ENCODE measurements at regions not wholly inside any gene's neighbourhood (a gene's known extent, or its start where the extent isn't known, plus 50 kb on each side); places are given as distances from the start of the nearest gene placed in this dataset.

- TF ChIP-seq ZNF317 (CRISPR knock-in tag; IDR thresholded peaks at IDR 0.05; ENCODE audit: borderline replicate concordance, low read depth) (no peak), ZNF138 (CRISPR knock-in tag; conservative IDR thresholded peaks at IDR 0.05) (no peak), KAT7 (CRISPR knock-in tag; IDR thresholded peaks at IDR 0.05; ENCODE audit: borderline replicate concordance) (no peak), ZNF532 (CRISPR knock-in tag; IDR thresholded peaks at IDR 0.05; ENCODE audit: borderline replicate concordance) (no peak), ETV6 (CRISPR knock-in tag; IDR thresholded peaks at IDR 0.05) (no peak), STAT6 (CRISPR knock-in tag; conservative IDR thresholded peaks at IDR 0.05; ENCODE audit: low read depth) (no peak), ATF3 (CRISPR knock-in tag; conservative IDR thresholded peaks at IDR 0.05) (no peak), NFE2L1 (CRISPR knock-in tag; IDR thresholded peaks at IDR 0.05) (no peak), FOXP4 (CRISPR knock-in tag; IDR thresholded peaks at IDR 0.05) (no peak), FOXP1 (CRISPR knock-in tag; IDR thresholded peaks at IDR 0.05; ENCODE audit: borderline replicate concordance) (no peak)
These were observed 149.3 kb downstream of the FOXL1 start (continued) for GRCh38 chr16:86727632-86728031.

- CTCF ChIA-PET = interaction anchor here (1.6 to 1.9 kb wide), 2 partner anchors 31 to 144 kb away, joined by 6 to 7 read pairs; no protein-coding TSS in a partner anchor
- TF ChIP-seq JUN (CRISPR knock-in tag; IDR thresholded peaks at IDR 0.05) (no peak), CBFB (CRISPR knock-in tag; IDR thresholded peaks at IDR 0.05; ENCODE audit: low read depth) (no peak), NFATC4 (CRISPR knock-in tag; IDR thresholded peaks at IDR 0.05) (no peak), ZNF232 (CRISPR knock-in tag; IDR thresholded peaks at IDR 0.05) (no peak), TEAD1 (CRISPR knock-in tag; IDR thresholded peaks at IDR 0.05) (no peak), ATF2 (CRISPR knock-in tag; IDR thresholded peaks at IDR 0.05; ENCODE audit: borderline replicate concordance, low read depth) (no peak), TP53 (CRISPR knock-in tag; IDR thresholded peaks at IDR 0.05) (no peak), NFE2L1 (CRISPR knock-in tag; IDR thresholded peaks at IDR 0.05) (no peak), ZNF512 (CRISPR knock-in tag; IDR thresholded peaks at IDR 0.05; ENCODE audit: borderline replicate concordance) (no peak), IRF1 (CRISPR knock-in tag; IDR thresholded peaks at IDR 0.05) (no peak), MYBL2 (CRISPR knock-in tag; IDR thresholded peaks at IDR 0.05) (no peak), ETV6 (CRISPR knock-in tag; IDR thresholded peaks at IDR 0.05) (no peak)
These were observed 151.3 kb downstream of the FOXL1 start for GRCh38 chr16:86729686-86730085.

More at GRCh38 chr16:86729686-86730085, 151.3 kb downstream of the FOXL1 start:
- Mint-ChIP-seq H3K9me3 (0 out of 2 replicates have a peak, but pooled peaks cover 3% of the 10 kb centered on the region), H3K4me1 (peaks cover 47% of the 10 kb centered on the region), H3K27me3 (ENCODE audit: low read depth) (peaks cover 21% of the 10 kb centered on the region), H3K27ac (no peak overlapping the region), H3K4me3 (no peak overlapping the region), H3K36me3 (no peaks in the 10 kb centered on the region)
- no peak for ATAC-seq
- POLR2A ChIA-PET = no interaction called here
- DNase-seq (ENCODE audit: low spot score) = no peak
